ENCODE measurements at regions not wholly inside any gene's neighbourhood (a gene's known extent, or its start where the extent isn't known, plus 50 kb on each side); places are given as distances from the start of the nearest gene placed in this dataset.

DNA sequence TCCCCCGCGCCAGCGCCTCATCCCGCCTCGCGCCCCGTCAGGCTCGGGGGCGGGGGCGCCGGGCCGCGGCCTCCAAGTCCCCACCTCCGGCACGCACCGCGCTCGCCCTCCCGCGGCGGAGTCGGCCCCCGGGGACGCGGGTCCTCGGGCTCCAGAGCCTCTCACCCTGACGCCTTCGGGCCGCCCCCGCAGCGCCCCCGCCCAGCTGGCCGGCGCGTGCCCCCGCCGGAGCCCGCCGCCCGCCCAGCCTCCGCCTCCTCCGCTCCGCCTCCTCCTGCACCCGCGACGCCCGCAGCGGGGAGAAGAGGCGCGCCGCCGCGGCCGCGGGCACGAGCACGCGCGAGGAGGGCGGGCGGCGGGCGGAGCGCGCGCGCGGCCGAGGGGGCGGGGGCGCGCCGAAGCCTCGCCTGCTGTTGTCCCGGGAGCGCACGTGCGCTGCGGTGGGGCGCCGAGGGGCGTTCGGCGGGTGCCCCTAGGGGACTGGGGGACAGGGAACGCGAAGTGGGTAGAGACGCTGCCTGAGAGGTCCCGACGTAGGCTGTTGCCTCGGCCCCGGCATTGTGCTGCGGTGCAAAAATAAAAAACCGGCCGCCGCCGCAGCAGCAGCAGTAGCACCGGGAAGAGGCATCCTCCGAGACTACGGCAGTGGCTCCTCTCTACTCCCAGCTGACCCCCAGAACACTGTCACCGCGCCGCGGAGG is 87.4 kb upstream of the ARHGAP32 start (continued):
- peak; percentile 81; the same call in 1 of the 2 replicates for TF ChIP-seq PAX8 (CRISPR knock-in tag; IDR thresholded peaks at IDR 0.05; ENCODE audit: borderline replicate concordance)
- TF ChIP-seq GATAD2A (CRISPR knock-in tag; IDR thresholded peaks at IDR 0.05): no peak
- no peak for TF ChIP-seq AGO1 (IDR thresholded peaks at IDR 0.05; ENCODE audit: low read depth, low read length, poor library complexity, severe bottlenecking)
- no peak for TF ChIP-seq PCBP1 (IDR thresholded peaks at IDR 0.05; ENCODE audit: borderline replicate concordance, low read depth, low read length)
- TF ChIP-seq, protein P1, sequence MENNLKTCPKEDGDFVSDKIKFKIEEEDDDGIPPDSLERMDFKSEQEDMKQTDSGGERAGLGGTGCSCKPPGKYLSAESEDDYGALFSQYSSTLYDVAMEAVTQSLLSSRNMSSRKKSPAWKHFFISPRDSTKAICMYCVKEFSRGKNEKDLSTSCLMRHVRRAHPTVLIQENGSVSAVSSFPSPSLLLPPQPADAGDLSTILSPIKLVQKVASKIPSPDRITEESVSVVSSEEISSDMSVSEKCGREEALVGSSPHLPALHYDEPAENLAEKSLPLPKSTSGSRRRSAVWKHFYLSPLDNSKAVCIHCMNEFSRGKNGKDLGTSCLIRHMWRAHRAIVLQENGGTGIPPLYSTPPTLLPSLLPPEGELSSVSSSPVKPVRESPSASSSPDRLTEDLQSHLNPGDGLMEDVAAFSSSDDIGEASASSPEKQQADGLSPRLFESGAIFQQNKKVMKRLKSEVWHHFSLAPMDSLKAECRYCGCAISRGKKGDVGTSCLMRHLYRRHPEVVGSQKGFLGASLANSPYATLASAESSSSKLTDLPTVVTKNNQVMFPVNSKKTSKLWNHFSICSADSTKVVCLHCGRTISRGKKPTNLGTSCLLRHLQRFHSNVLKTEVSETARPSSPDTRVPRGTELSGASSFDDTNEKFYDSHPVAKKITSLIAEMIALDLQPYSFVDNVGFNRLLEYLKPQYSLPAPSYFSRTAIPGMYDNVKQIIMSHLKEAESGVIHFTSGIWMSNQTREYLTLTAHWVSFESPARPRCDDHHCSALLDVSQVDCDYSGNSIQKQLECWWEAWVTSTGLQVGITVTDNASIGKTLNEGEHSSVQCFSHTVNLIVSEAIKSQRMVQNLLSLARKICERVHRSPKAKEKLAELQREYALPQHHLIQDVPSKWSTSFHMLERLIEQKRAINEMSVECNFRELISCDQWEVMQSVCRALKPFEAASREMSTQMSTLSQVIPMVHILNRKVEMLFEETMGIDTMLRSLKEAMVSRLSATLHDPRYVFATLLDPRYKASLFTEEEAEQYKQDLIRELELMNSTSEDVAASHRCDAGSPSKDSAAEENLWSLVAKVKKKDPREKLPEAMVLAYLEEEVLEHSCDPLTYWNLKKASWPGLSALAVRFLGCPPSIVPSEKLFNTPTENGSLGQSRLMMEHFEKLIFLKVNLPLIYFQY (CRISPR knock-in tag; IDR thresholded peaks at IDR 0.05; ENCODE audit: borderline replicate concordance): no peak
- TF ChIP-seq, protein P2, sequence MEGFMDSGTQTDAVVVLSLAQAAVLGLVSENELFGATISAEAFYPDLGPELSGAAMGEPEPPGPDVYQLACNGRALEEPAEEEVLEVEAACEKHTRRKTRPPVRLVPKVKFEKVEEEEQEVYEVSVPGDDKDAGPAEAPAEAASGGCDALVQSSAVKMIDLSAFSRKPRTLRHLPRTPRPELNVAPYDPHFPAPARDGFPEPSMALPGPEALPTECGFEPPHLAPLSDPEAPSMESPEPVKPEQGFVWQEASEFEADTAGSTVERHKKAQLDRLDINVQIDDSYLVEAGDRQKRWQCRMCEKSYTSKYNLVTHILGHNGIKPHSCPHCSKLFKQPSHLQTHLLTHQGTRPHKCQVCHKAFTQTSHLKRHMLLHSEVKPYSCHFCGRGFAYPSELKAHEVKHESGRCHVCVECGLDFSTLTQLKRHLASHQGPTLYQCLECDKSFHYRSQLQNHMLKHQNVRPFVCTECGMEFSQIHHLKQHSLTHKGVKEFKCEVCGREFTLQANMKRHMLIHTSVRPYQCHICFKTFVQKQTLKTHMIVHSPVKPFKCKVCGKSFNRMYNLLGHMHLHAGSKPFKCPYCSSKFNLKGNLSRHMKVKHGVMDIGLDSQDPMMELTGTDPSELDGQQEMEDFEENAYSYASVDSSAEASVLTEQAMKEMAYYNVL (CRISPR knock-in tag; IDR thresholded peaks at IDR 0.05; ENCODE audit: borderline replicate concordance): no peak
- TF ChIP-seq MTF1 (CRISPR knock-in tag; IDR thresholded peaks at IDR 0.05): no peak
- TF ChIP-seq POLR2AphosphoS2 (IDR thresholded peaks at IDR 0.05; ENCODE audit: low read depth, low read length): no peak
- TF ChIP-seq ZNF607 (CRISPR knock-in tag; IDR thresholded peaks at IDR 0.05; ENCODE audit: borderline replicate concordance): no peak
- no peak for TF ChIP-seq ZNF652 (CRISPR knock-in tag; IDR thresholded peaks at IDR 0.05; ENCODE audit: borderline replicate concordance, low read depth)
- TF ChIP-seq, protein P3, sequence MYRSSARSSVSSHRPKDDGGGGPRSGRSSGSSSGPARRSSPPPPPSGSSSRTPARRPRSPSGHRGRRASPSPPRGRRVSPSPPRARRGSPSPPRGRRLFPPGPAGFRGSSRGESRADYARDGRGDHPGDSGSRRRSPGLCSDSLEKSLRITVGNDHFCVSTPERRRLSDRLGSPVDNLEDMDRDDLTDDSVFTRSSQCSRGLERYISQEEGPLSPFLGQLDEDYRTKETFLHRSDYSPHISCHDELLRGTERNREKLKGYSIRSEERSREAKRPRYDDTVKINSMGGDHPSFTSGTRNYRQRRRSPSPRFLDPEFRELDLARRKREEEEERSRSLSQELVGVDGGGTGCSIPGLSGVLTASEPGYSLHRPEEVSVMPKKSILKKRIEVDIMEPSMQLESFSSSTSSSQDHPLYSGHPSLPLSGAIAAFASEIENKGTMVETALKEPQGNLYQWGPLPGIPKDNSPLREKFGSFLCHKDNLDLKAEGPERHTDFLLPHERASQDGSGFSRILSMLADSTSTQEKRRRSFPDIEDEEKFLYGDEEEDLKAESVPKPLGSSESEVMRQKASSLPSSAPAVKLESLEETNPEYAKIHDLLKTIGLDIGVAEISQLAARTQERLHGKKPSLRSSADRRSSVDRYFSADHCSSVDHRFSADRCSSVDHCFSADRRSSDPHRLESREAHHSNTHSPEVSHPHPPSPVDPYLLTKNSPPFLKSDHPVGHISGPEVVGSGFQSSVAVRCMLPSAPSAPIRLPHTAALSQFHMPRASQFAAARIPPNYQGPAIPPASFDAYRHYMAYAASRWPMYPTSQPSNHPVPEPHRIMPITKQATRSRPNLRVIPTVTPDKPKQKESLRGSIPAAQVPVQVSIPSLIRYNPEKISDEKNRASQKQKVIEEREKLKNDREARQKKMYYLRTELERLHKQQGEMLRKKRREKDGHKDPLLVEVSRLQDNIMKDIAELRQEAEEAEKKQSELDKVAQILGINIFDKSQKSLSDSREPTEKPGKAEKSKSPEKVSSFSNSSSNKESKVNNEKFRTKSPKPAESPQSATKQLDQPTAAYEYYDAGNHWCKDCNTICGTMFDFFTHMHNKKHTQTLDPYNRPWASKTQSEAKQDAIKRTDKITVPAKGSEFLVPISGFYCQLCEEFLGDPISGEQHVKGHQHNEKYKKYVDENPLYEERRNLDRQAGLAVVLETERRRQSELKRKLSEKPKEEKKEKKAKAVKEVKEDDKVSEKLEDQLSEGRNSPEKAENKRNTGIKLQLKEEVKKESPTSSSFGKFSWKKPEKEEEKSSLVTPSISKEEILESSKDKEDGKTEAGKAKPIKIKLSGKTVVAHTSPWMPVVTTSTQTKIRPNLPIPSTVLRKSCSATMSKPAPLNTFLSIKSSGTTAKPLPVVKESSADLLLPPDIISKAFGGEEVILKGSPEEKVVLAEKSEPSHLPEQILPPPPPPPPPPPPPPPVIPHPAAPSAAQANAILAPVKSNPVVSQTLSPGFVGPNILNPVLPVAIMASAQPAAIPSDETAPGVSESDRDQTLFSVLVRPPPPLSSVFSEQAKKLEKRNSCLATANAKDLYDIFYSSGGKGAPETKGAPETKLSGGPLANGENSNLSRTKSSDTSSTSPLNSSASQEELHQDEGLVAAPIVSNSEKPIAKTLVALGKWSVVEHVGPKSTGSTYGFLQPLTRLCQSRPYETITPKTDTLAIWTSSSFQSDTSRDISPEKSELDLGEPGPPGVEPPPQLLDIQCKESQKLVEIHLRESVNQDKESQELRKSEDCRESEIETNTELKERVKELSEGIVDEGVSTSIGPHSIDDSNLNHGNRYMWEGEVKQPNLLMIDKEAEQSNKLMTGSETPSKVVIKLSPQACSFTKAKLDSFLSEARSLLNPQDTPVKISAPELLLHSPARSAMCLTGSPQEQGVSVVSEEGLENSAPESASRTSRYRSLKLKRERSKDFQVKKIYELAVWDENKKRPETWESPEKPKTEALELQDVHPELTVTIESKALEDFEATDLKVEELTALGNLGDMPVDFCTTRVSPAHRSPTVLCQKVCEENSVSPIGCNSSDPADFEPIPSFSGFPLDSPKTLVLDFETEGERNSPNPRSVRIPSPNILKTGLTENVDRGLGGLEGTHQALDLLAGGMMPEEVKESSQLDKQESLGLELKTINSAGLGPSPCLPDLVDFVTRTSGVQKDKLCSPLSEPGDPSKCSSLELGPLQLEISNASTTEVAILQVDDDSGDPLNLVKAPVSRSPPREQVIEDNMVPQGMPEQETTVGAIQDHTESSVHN (CRISPR knock-in tag; IDR thresholded peaks at IDR 0.05): no peak
- TF ChIP-seq, protein P4, sequence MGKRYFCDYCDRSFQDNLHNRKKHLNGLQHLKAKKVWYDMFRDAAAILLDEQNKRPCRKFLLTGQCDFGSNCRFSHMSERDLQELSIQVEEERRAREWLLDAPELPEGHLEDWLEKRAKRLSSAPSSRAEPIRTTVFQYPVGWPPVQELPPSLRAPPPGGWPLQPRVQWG (CRISPR knock-in tag; IDR thresholded peaks at IDR 0.05; ENCODE audit: borderline replicate concordance, low read depth): no peak
- TF ChIP-seq NCOA1 (CRISPR knock-in tag; IDR thresholded peaks at IDR 0.05): no peak
- TF ChIP-seq ZNF160 (CRISPR knock-in tag; IDR thresholded peaks at IDR 0.05): no peak

All from HepG2 (cell line).